GM12865 (cell line): ENCODE measurements at regions not wholly inside any gene's neighbourhood (a gene's known extent, or its start where the extent isn't known, plus 50 kb on each side); places are given as distances from the start of the nearest gene placed in this dataset.

Experiments
- DNase-seq: peaks from one replicate; pipeline ENCODE4 v3.0.0; 2010; ENCODE audit warnings: low read depth
- H3K4me3 ChIP-seq: 2 replicates; pipeline ENCODE4 v1.5.1; 2011; ENCODE audit warnings: mild to moderate bottlenecking, low read depth, low read length, control low read depth
- TF ChIP-seq, protein P1 (sequence below): IDR thresholded peaks from 2 replicates; pipeline ENCODE4 v1.5.1; 2011; ENCODE audit warnings: low read length, control low read depth, low read depth, inconsistent platforms; ENCODE audit not compliant: insufficient read depth; ENCODE audit errors: missing control alignments

DNA sequence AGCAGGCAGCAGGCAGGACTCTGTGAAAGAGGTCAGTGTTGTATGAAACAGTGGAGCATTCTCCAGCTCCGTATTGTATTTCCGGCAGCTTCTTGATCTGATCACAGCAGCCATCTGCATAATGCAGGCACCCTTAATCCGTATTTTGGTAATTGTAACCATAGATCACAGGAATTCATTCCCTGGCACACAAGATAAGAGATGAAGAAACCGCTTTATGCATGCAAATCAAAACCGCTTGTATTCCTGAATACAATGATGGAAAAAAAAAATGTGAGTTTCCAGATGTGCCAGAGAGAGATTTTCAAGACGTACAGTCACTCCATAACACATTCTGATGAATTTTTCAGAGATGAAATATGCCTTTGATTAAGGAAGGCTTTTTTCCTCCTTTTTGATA is 221.3 kb downstream of the ACKR3 start:
- no peak for DNase-seq
- H3K4me3 ChIP-seq: no peak overlapping the region
- TF ChIP-seq, protein P1, sequence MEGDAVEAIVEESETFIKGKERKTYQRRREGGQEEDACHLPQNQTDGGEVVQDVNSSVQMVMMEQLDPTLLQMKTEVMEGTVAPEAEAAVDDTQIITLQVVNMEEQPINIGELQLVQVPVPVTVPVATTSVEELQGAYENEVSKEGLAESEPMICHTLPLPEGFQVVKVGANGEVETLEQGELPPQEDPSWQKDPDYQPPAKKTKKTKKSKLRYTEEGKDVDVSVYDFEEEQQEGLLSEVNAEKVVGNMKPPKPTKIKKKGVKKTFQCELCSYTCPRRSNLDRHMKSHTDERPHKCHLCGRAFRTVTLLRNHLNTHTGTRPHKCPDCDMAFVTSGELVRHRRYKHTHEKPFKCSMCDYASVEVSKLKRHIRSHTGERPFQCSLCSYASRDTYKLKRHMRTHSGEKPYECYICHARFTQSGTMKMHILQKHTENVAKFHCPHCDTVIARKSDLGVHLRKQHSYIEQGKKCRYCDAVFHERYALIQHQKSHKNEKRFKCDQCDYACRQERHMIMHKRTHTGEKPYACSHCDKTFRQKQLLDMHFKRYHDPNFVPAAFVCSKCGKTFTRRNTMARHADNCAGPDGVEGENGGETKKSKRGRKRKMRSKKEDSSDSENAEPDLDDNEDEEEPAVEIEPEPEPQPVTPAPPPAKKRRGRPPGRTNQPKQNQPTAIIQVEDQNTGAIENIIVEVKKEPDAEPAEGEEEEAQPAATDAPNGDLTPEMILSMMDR: no peak

DNA sequence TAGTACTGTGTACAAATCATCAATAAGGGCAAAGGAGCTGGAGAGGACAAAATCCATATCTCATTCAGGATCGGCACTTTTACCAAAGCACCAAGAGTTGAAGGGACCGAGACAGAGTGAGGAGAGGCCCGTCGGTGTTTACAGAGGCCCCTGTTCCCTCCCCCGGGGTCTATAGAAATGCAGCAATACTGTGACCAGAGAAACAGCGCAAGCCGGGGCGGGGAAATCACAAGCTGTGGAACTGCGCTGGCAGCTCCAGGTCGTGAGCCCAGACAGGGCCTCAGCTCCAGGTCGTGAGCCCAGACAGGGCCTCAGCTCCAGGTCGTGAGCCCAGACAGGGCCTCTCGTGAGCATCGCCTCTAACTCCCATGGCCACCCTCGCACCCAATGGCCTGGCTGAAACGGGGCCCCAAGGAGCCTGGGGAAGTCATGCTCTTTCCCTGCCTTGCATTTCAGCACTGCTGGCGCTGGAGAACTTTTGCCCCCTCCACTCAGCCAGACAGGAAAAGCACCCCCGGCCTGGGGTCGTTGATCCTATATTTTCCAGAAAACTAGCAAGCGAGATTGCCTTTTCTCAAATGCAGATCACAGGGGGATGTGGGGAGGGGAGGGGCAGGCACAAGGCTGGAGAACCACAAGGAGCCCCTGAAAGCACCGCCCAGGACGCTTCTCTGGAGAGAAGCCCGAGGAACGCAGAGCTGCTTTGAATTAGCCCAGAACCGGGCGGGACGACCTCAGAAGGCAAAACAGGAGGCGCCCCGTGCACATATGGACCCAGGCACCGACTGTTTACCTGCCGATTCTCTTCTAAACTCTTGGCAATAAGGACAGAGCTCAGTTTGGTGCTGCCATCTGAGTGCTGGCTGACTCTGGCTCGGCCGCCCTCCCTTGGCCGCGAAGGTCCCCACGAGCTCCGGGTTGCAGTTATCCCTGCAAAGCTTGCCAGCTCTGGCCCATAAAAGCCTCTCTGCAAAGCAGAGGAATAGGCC is 223.7 kb downstream of the ACKR3 start:
- DNase-seq: no peak
- H3K4me3 ChIP-seq: no peak overlapping the region
- TF ChIP-seq, protein P1: no peak

DNA sequence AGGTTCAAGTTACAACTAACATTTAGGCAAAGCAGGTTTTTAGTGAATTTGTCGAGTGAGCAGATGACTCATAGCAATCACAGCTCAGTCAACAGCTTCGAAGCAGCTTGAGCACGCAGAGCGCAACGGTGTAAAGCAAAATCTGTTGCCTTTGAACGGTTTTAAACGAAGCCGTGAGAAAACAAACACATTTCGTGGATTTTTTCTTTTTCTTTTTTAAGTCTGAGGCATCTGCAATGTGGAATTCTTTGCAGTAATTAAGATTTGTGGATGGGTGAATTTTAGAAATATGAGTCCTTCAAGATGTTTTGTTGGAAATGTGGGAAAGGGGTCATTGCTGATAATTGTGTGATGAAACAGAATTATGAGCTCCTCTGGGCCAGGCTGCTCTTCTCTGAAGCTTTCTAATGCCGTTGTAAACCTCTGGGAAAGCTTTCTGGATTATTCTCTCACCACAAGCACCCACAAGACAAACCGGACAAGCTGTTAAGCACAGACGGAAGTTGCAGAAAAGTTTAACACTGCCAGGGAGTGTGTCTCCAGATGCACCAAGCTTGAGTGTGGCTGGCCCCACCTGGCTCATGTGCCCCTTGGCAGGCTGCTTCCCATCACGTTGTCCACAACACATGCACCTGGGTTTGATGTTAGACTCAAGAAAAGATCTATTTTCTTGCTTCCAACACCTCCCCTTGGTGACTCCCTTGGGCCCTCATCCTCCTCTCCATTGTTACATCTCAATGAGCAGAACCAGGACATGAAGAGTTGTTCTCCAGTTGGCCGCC is 224.7 kb downstream of the ACKR3 start:
- TF ChIP-seq, protein P1: no peak
- no peak for DNase-seq
- no peak overlapping the region for H3K4me3 ChIP-seq

DNA sequence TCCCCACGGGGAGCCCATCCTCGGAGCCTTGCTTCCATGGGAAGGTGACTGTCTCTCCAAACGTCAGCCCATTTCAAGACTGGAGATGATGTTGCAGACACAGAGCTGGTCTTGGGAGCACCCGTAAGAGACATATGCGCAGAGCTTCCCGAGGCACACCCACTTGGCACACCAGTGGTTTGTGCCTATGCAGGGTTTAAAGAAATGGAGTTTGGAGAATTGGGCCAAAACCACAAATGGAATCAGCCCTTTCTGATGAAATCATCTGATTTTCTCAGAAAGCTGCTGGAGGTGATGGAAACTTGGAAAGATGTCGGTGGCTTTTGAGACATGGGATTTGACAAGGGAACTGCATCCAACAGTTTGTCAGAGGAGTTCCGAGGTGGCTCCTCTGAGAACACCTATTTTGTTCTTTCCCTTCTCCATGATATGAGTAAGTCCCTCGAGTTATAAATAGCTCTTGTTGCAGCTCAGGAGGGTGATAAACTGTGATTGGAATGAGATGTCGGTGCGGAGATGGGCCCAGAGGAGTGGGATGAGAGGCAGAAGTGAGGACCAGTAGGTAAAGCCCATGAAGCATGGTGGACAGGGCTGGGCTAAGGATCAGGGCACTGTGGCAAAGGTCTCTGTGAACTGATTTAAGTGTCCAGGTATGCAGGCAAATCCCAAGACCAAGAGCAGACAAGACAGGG is 225.7 kb downstream of the ACKR3 start:
- no peak for DNase-seq
- TF ChIP-seq, protein P1: no peak
- H3K4me3 ChIP-seq: no peak overlapping the region

DNA sequence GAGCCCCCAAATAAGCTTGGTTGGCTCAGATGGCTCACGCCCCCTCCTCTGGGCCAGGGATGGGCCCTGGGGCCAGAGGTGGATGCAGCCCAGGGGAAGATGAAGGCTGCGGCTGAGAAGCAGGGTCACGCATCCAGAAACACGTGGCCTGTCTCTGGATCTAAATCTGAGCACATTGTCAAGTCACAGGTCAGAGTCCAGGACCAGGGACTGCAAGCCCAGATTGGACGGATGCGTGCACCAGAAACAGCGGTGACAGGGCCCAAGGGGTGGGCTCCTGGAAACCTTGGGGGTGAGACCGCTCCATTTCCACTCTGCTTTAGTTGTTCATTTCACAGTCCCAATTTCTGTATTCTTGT is 226.2 kb downstream of the ACKR3 start:
- TF ChIP-seq, protein P1: no peak
- H3K4me3 ChIP-seq: no peak overlapping the region
- no peak for DNase-seq

DNA sequence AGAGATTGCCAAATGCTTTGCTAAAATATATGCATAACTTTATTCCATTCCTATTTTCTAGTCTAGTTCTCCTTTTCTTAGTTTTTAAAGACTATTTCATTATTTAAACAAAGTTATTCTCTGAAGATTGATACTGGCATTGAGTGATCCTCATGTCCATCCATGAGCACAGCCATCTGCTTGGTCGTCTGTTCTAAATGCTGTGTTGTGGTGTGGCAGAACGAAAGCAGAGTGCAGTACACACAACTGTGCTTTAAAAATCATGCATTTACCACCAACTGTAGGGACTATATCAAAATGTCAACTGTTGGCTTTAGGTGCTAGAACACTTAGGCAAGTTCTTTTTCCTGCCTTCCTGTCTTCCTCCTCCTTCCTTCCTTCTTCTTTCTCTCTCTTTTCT is 226.6 kb downstream of the ACKR3 start:
- no peak overlapping the region for H3K4me3 ChIP-seq

More for the DNA sequence above, 226.6 kb downstream of the ACKR3 start:
- TF ChIP-seq, protein P1: no peak
- no peak for DNase-seq
